Tibial artery (tissue), 4 donors: ENCODE measurements at regions not wholly inside any gene's neighbourhood (a gene's known extent, or its start where the extent isn't known, plus 50 kb on each side); places are given as distances from the start of the nearest gene placed in this dataset.

Source experiments
- DNase-seq, 2 donors: peaks; one replicate each; pipeline ENCODE4 v3.0.0-alpha.2; 2019
- H3K27ac ChIP-seq, 2 donors: fragments of 200-600 bp; sonication (generic) in 1 of 2; 1 replicate in 1 of 2; 2 replicates in 1 of 2; pipeline ENCODE4 v1.5.1; 2018 to 2019; ENCODE audit warnings: mild to moderate bottlenecking in 1 of 2
- H3K27me3 ChIP-seq, 2 donors: fragments of 200-600 bp; sonication (generic) in 1 of 2; one replicate each; pipeline versions ENCODE4 v1.5.1 to v1.6.0; 2016 to 2019
- H3K36me3 ChIP-seq, 3 donors: fragments of 200-600 bp; sonication (generic) in 2 of 3; one replicate each; pipeline ENCODE4 v1.5.1; 2016 to 2019; ENCODE audit warnings: mild to moderate bottlenecking in 2 of 3
- H3K4me1 ChIP-seq, 4 donors: fragments of 200-600 bp; sonication (generic) in 2 of 4; 1 replicate in 3 of 4; 2 replicates in 1 of 4; pipeline ENCODE4 v1.5.1; 2016 to 2019
- H3K4me3 ChIP-seq, 2 donors: fragments of 200-600 bp; sonication (generic) in 1 of 2; 1 replicate in 1 of 2; 2 replicates in 1 of 2; pipeline ENCODE4 v1.5.1; 2018 to 2019; ENCODE audit warnings: mild to moderate bottlenecking in 2 of 2
- H3K9me3 ChIP-seq, 3 donors: fragments of 200-600 bp; sonication (generic) in 1 of 3; one replicate each; pipeline ENCODE4 v1.5.1; 2016 to 2019
- CTCF ChIP-seq, 2 experiments: fragments of 200-600 bp in 1 of 2; fragments of 450-650 bp in 1 of 2; IDR thresholded peaks; one replicate each; pipeline ENCODE4 v1.5.1; 2017 to 2019; ENCODE audit warnings: antibody characterized with exemption in 2 of 2, mild to moderate bottlenecking in 1 of 2, moderate library complexity in 1 of 2
- intact Hi-C: fragments of 100-400 bp; cut with DNase I; formaldehyde crosslinking; loops from one replicate; pipeline ENCODE4 v1.15.0; 2023; ENCODE audit warnings: low total_unique reads

GRCh38 chrX:10079231-10079630, 77.5 kb upstream of the CLCN4 start:
- intact Hi-C loops = no loop called here
- Histone ChIP-seq H3K4me3 (no peak overlapping the region), H3K36me3 (peaks cover 0 to 11% (median 0%) of the 10 kb centered on the region in 3 donors), H3K9me3 (no peaks in the 10 kb centered on the region), H3K27me3 (no peaks in the 10 kb centered on the region), H3K27ac (no peak overlapping the region), H3K4me1 (peaks cover 0 to 23% (median 6%) of the 10 kb centered on the region in 4 donors)
- DNase-seq = no peak
- no peak for TF ChIP-seq CTCF (IDR thresholded peaks at IDR 0.05)

GRCh38 chrX:10083809-10084208, 73.0 kb upstream of the CLCN4 start:
- H3K27ac ChIP-seq = peak overlapping the region; percentile 74 to 79
- TF ChIP-seq CTCF (IDR thresholded peaks at IDR 0.05) = no peak
- H3K36me3 ChIP-seq = peaks cover 0 to 11% (median 0%) of the 10 kb centered on the region in 3 donors
- H3K27me3 ChIP-seq = no peaks in the 10 kb centered on the region
- no peak for DNase-seq
- no peak overlapping the region for H3K4me3 ChIP-seq
- peaks cover 0 to 28% (median 6%) of the 10 kb centered on the region in 4 donors for H3K4me1 ChIP-seq
- intact Hi-C loops = no loop called here
- H3K9me3 ChIP-seq = no peaks in the 10 kb centered on the region

DNA sequence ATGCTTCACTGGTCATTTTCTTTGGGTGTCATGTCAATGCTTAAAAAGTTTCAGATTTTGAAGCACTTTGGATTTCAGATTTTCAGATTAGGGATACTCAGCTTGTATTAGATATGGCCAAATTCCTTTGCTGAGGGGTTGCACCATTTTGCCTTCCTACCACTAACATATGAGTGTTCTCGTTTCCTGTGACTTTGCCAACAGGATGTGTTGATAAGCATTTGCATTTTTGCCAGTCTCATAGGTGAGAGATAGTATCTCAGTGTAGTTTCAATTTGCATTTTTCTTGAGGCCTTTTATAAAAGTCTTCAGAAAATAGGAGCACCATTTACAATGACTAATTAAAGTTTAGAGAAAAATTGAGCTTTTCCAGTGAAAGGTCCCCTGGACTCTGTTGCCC, 71.6 kb upstream of the CLCN4 start:
- intact Hi-C loops = no loop called here
- Histone ChIP-seq H3K9me3 (no peaks in the 10 kb centered on the region), H3K27ac (no peak overlapping the region), H3K27me3 (no peaks in the 10 kb centered on the region), H3K4me1 (peaks cover 0 to 41% (median 9%) of the 10 kb centered on the region in 4 donors), H3K4me3 (no peak overlapping the region), H3K36me3 (peaks cover 0 to 7% (median 0%) of the 10 kb centered on the region in 3 donors)
- TF ChIP-seq CTCF (IDR thresholded peaks at IDR 0.05) = no peak
- no peak for DNase-seq

DNA sequence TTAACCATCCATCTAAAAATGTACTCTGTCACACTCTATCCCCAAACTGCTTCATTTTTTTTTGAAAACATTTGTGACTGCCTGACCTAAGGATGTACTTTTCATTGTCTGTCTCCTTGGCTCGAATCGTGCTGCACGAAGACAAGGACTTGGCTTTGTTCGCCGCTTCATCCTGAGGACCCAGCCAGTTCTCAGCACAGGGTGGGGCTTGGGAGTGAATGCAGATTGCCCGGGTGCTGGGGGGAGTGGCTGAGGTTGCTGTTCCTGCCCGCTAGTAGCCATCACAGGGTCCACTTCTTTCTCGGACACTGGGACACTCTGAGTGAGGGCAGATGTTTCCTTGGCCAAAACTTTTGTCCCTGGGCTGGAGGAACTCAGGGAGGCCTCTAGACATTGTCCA, 70.1 kb upstream of the CLCN4 start:
- Histone ChIP-seq H3K4me1 (peaks cover 0 to 41% (median 9%) of the 10 kb centered on the region in 4 donors), H3K9me3 (no peaks in the 10 kb centered on the region), H3K36me3 (peaks cover 0 to 2% (median 0%) of the 10 kb centered on the region in 3 donors), H3K27ac (no peak overlapping the region), H3K27me3 (no peaks in the 10 kb centered on the region), H3K4me3 (no peak overlapping the region)
- no peak for DNase-seq
- intact Hi-C loops = no loop called here
- no peak for TF ChIP-seq CTCF (IDR thresholded peaks at IDR 0.05)

DNA sequence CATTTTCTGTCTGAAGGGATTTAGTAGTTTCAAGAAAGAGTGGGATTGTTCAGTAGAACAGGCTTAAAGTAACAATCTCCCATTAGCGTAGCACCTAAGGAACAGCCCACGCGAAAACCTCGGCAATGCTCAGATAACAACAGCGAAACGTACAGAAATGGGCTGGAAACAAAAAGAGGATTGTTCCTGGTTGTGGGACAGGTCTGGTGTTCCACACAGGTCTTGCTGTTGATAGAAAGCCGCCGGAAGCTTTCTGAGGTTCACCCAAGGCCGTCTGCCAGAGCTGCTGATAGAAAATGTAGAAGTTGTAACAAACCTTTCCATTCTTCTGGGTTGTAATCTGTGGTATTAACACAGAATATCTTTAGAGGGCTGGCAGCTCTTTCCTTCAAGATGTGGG, 69.4 kb upstream of the CLCN4 start:
- H3K27ac ChIP-seq = no peak overlapping the region
- peaks cover 0 to 7% (median 0%) of the 10 kb centered on the region in 3 donors for H3K36me3 ChIP-seq
- no peaks in the 10 kb centered on the region for H3K27me3 ChIP-seq
- no peak for TF ChIP-seq CTCF (IDR thresholded peaks at IDR 0.05)
- no peaks in the 10 kb centered on the region for H3K9me3 ChIP-seq
- intact Hi-C loops = no loop called here
- H3K4me1 ChIP-seq = peaks cover 0 to 36% (median 8%) of the 10 kb centered on the region in 4 donors
- no peak overlapping the region for H3K4me3 ChIP-seq
- DNase-seq = no peak

DNA sequence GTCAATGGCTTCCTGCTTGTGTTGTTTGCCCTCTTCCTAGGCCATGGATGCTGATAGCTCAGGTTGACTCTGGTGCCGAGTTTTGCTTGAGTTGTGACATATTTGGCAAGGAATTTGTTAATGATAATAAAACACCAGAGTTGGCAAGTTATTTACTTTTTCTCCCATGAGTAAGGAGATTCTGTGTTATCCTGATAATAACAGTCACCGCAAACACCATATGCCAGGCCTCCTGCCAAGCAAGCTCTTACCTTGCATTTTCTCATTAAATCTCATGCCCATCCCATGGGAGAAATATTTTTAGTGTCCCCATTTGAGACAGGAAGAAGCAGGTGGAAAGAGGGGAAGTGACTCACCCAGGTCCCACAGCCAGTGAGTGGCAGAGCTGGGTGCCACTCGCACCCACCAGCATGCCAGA, 67.4 kb upstream of the CLCN4 start:
- intact Hi-C loops = no loop called here
- Histone ChIP-seq H3K27me3 (no peaks in the 10 kb centered on the region), H3K27ac (no peak overlapping the region), H3K36me3 (peaks cover 0 to 16% (median 0%) of the 10 kb centered on the region in 3 donors), H3K4me3 (no peak overlapping the region), H3K9me3 (no peaks in the 10 kb centered on the region), H3K4me1 (peaks cover 0 to 16% (median 3%) of the 10 kb centered on the region in 4 donors)
- no peak for DNase-seq
- no peak for TF ChIP-seq CTCF (IDR thresholded peaks at IDR 0.05)
